ENCODE measurements at regions not wholly inside any gene's neighbourhood (a gene's known extent, or its start where the extent isn't known, plus 50 kb on each side); places are given as distances from the start of the nearest gene placed in this dataset.

DNA sequence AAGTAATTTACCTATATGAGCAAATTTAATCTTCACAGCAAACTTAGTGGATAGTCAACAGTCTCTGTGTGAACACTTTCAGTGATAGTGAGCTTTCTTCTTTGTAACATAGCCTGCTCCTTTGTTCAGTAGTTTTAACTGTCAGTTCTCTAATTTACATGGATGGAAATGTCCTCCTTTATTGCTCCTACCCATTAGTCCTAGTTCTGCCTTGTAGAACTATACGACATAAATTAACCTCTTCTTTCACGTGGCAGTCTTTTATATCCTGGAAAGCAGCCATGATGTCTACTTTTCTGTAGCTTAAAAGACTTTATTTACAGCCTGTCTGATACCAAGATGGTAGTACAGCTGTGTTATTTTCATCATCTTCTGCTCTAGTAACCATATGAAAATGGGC, 143.6 kb downstream of the TANC2 start:
- TF ChIP-seq, protein P1, sequence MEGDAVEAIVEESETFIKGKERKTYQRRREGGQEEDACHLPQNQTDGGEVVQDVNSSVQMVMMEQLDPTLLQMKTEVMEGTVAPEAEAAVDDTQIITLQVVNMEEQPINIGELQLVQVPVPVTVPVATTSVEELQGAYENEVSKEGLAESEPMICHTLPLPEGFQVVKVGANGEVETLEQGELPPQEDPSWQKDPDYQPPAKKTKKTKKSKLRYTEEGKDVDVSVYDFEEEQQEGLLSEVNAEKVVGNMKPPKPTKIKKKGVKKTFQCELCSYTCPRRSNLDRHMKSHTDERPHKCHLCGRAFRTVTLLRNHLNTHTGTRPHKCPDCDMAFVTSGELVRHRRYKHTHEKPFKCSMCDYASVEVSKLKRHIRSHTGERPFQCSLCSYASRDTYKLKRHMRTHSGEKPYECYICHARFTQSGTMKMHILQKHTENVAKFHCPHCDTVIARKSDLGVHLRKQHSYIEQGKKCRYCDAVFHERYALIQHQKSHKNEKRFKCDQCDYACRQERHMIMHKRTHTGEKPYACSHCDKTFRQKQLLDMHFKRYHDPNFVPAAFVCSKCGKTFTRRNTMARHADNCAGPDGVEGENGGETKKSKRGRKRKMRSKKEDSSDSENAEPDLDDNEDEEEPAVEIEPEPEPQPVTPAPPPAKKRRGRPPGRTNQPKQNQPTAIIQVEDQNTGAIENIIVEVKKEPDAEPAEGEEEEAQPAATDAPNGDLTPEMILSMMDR (conservative IDR thresholded peaks at IDR 0.05; ENCODE audit: low read length), result no peak
- no peak for TF ChIP-seq EZH2phosphoT487 (IDR thresholded peaks at IDR 0.05; ENCODE audit: borderline replicate concordance)
